GM18861 (cell line): ENCODE measurements at regions not wholly inside any gene's neighbourhood (a gene's known extent, or its start where the extent isn't known, plus 50 kb on each side); places are given as distances from the start of the nearest gene placed in this dataset.

Source experiments
- ATAC-seq: cut with Tn5 transposase; IDR thresholded peaks from one replicate; pipeline ENCODE4 v1.9.1; 2021; ENCODE audit not compliant: unreplicated experiment

- ATAC-seq = no peak
Observed at GRCh38 chr5:13478831-13479465, 465.5 kb downstream of the DNAH5 start.

- no peak for ATAC-seq
Observed at GRCh38 chr5:13477118-13477737, 467.3 kb downstream of the DNAH5 start.

- no peak for ATAC-seq
Observed at GRCh38 chr5:13472842-13473241, 471.6 kb downstream of the DNAH5 start.

GRCh38 chr5:13470975-13471374 is 473.5 kb downstream of the DNAH5 start:
- no peak for ATAC-seq

- no peak for ATAC-seq
Observed at GRCh38 chr5:13470263-13470662, 474.2 kb downstream of the DNAH5 start.

GRCh38 chr5:13464532-13465193 is 479.8 kb downstream of the DNAH5 start:
- ATAC-seq = no peak

- ATAC-seq = no peak
Observed at GRCh38 chr5:13460587-13460986, 483.9 kb downstream of the DNAH5 start.

GRCh38 chr5:13454050-13454449 is 490.4 kb downstream of the DNAH5 start:
- no peak for ATAC-seq

- no peak for ATAC-seq
Observed at GRCh38 chr5:13448843-13449242, 495.6 kb downstream of the DNAH5 start.

GRCh38 chr5:13439430-13439829 is 505.1 kb downstream of the DNAH5 start:
- ATAC-seq = no peak

GRCh38 chr5:13427827-13428557 is 516.5 kb downstream of the DNAH5 start:
- ATAC-seq = no peak

GRCh38 chr5:13412040-13412595 is 532.4 kb downstream of the DNAH5 start:
- no peak for ATAC-seq

GRCh38 chr5:13408616-13409015 is 535.9 kb downstream of the DNAH5 start:
- no peak for ATAC-seq

GRCh38 chr5:13403351-13403750 is 541.1 kb downstream of the DNAH5 start:
- ATAC-seq = no peak

- ATAC-seq = no peak
Observed at GRCh38 chr5:13385066-13385465, 559.4 kb downstream of the DNAH5 start.

GRCh38 chr5:13382232-13382631 is 562.3 kb downstream of the DNAH5 start:
- no peak for ATAC-seq

GRCh38 chr5:13378091-13378490 is 566.4 kb downstream of the DNAH5 start:
- no peak for ATAC-seq

- no peak for ATAC-seq
Observed at GRCh38 chr5:13359344-13359743, 585.1 kb downstream of the DNAH5 start.

GRCh38 chr5:13358342-13358741 is 586.1 kb downstream of the DNAH5 start:
- no peak for ATAC-seq

GRCh38 chr5:13357929-13358328 is 586.6 kb downstream of the DNAH5 start:
- no peak for ATAC-seq

GRCh38 chr5:13356226-13356625 is 588.3 kb downstream of the DNAH5 start:
- ATAC-seq = no peak
